OCI-LY1 (cell line): ENCODE measurements at regions not wholly inside any gene's neighbourhood (a gene's known extent, or its start where the extent isn't known, plus 50 kb on each side); places are given as distances from the start of the nearest gene placed in this dataset.

ENCODE experiments used
- H2AFZ ChIP-seq: fragments of 200-600 bp; sonication (generic), shearing (Covaris generic); 2 replicates; pipeline ENCODE4 v1.6.0; 2014; ENCODE audit warnings: antibody characterized with exemption, mild to moderate bottlenecking, low read length
- H3F3A ChIP-seq: fragments of 200-600 bp; sonication (generic), shearing (Covaris generic); 2 replicates; pipeline ENCODE4 v1.6.0; 2014; ENCODE audit warnings: mild to moderate bottlenecking, antibody characterized with exemption, low read length, moderate library complexity; ENCODE audit not compliant: insufficient read depth
- H3K27ac ChIP-seq: fragments of 200-600 bp; sonication (generic); 2 replicates; pipeline ENCODE4 v1.5.1; 2014; ENCODE audit warnings: low read length, mixed run types, mild to moderate bottlenecking, low read depth; ENCODE audit not compliant: poor library complexity, severe bottlenecking
- H3K27me3 ChIP-seq: fragments of 200-600 bp; sonication (generic); 2 replicates; pipeline ENCODE4 v1.6.0; 2014; ENCODE audit warnings: antibody characterized with exemption, mild to moderate bottlenecking, low read length, moderate library complexity; ENCODE audit not compliant: insufficient read depth
- H3K36me3 ChIP-seq: fragments of 200-600 bp; sonication (generic); 2 replicates; pipeline ENCODE4 v1.6.1; 2014; ENCODE audit warnings: mild to moderate bottlenecking, antibody characterized with exemption, low read length, moderate library complexity, mixed read lengths; ENCODE audit not compliant: insufficient read depth
- H3K4me1 ChIP-seq: fragments of 200-600 bp; sonication (generic); 2 replicates; pipeline ENCODE4 v1.5.1; 2014; ENCODE audit warnings: mild to moderate bottlenecking, low read length, moderate library complexity; ENCODE audit not compliant: insufficient read depth, severe bottlenecking
- H3K4me2 ChIP-seq: fragments of 200-600 bp; sonication (generic), shearing (Covaris generic); 2 replicates; pipeline ENCODE4 v1.6.1; 2014; ENCODE audit warnings: low read length
- H3K4me3 ChIP-seq: fragments of 200-600 bp; sonication (generic); 2 replicates; pipeline ENCODE4 v1.5.1; 2014; ENCODE audit warnings: low read length, low read depth, mild to moderate bottlenecking, mixed read lengths; ENCODE audit not compliant: poor library complexity, severe bottlenecking
- H3K79me2 ChIP-seq: fragments of 200-600 bp; shearing (Covaris generic); 2 replicates; pipeline ENCODE4 v1.6.1; 2016; ENCODE audit warnings: mixed run types, low read length, mixed read lengths; ENCODE audit not compliant: insufficient read depth
- H3K9ac ChIP-seq: fragments of 200-600 bp; sonication (generic), shearing (Covaris generic); 2 replicates; pipeline ENCODE4 v1.6.1; 2014; ENCODE audit warnings: mild to moderate bottlenecking, low read length, mixed read lengths
- H3K9me2 ChIP-seq: fragments of 200-600 bp; sonication (generic), shearing (Covaris generic); 2 replicates; pipeline ENCODE4 v1.6.1; 2014; ENCODE audit warnings: low read depth, mild to moderate bottlenecking, low read length, mixed read lengths
- H3K9me3 ChIP-seq: fragments of 200-600 bp; shearing (Covaris generic); 2 replicates; pipeline ENCODE4 v1.6.1; 2014; ENCODE audit warnings: low read length, mixed read lengths
- H4K20me1 ChIP-seq: fragments of 200-600 bp; sonication (generic), shearing (Covaris generic); 2 replicates; pipeline ENCODE4 v1.6.0; 2016; ENCODE audit warnings: mild to moderate bottlenecking, low read length; ENCODE audit not compliant: insufficient read depth
- CTCF ChIP-seq: fragments of 200-600 bp; sonication (generic), shearing (Covaris generic); IDR thresholded peaks from 2 replicates; pipeline ENCODE4 v1.5.1; 2017; ENCODE audit warnings: mild to moderate bottlenecking, antibody characterized with exemption, low read length, moderate library complexity, mixed read lengths
- EZH2 ChIP-seq: fragments of 200-600 bp; sonication (generic), shearing (Covaris generic); IDR thresholded peaks from 2 replicates; pipeline ENCODE4 v1.8.0; 2017; ENCODE audit warnings: borderline replicate concordance, mixed run types, mild to moderate bottlenecking, antibody characterized with exemption, low read length, moderate library complexity, mixed read lengths

- no peak overlapping the region for H3K4me2 ChIP-seq
- no peak overlapping the region for H2AFZ ChIP-seq
- H3K27me3 ChIP-seq = no peaks in the 10 kb centered on the region
- H3K27ac ChIP-seq = no peak overlapping the region
- H3K9ac ChIP-seq = no peak overlapping the region
- H3K4me1 ChIP-seq = no peaks in the 10 kb centered on the region
- no peaks in the 10 kb centered on the region for H3F3A ChIP-seq
- H3K36me3 ChIP-seq = no peaks in the 10 kb centered on the region; the same call in 1 of the 2 replicates
- H3K4me3 ChIP-seq = no peak overlapping the region
- no peaks in the 10 kb centered on the region for H3K9me2 ChIP-seq
- no peaks in the 10 kb centered on the region for H3K79me2 ChIP-seq
- no peaks in the 10 kb centered on the region for H4K20me1 ChIP-seq
- TF ChIP-seq EZH2 (no peak), CTCF (no peak)
- H3K9me3 ChIP-seq = peaks cover 1% of the 10 kb centered on the region; the same call in 1 of the 2 replicates
Measured at GRCh38 chr2:128433911-128434550, 115.4 kb upstream of the HS6ST1 start.

- Histone ChIP-seq H3K9me3 (no peaks in the 10 kb centered on the region), H3K4me3 (no peak overlapping the region), H3K36me3 (no peaks in the 10 kb centered on the region), H3K4me2 (no peak overlapping the region), H4K20me1 (no peaks in the 10 kb centered on the region), H3K4me1 (no peaks in the 10 kb centered on the region), H3K27ac (no peak overlapping the region), H3F3A (no peaks in the 10 kb centered on the region), H2AFZ (no peak overlapping the region), H3K79me2 (no peaks in the 10 kb centered on the region), H3K9ac (no peak overlapping the region), H3K27me3 (no peaks in the 10 kb centered on the region), H3K9me2 (no peaks in the 10 kb centered on the region)
- TF ChIP-seq CTCF = no peak
- TF ChIP-seq EZH2 = no peak
Measured at GRCh38 chr2:128435576-128436478, 117.2 kb upstream of the HS6ST1 start.

GRCh38 chr2:128436479-128437203 lies 118.0 kb upstream of the HS6ST1 start:
- no peaks in the 10 kb centered on the region for H3K79me2 ChIP-seq
- H3K9me2 ChIP-seq = no peaks in the 10 kb centered on the region
- no peaks in the 10 kb centered on the region for H3K9me3 ChIP-seq
- H2AFZ ChIP-seq = no peak overlapping the region
- no peaks in the 10 kb centered on the region for H3K36me3 ChIP-seq
- H3K27ac ChIP-seq = no peak overlapping the region
- H3K4me3 ChIP-seq = no peak overlapping the region
- no peaks in the 10 kb centered on the region for H3K27me3 ChIP-seq
- no peak for TF ChIP-seq CTCF
- H3K4me2 ChIP-seq = no peak overlapping the region
- no peaks in the 10 kb centered on the region for H3F3A ChIP-seq
- no peak overlapping the region for H3K9ac ChIP-seq
- H3K4me1 ChIP-seq = no peaks in the 10 kb centered on the region
- H4K20me1 ChIP-seq = no peaks in the 10 kb centered on the region
